HG02938 (cell line): ENCODE measurements at regions not wholly inside any gene's neighbourhood (a gene's known extent, or its start where the extent isn't known, plus 50 kb on each side); places are given as distances from the start of the nearest gene placed in this dataset.

Source experiments
- ATAC-seq: cut with Tn5 transposase; IDR thresholded peaks from one replicate; pipeline ENCODE4 v1.9.1; 2021; ENCODE audit warnings: mild to moderate bottlenecking, moderate library complexity; ENCODE audit not compliant: unreplicated experiment

- ATAC-seq: no peak
These were observed 64.2 kb upstream of the TNRC6C start for GRCh38 chr17:77894126-77894956.

GRCh38 chr17:77897741-77898301, 60.7 kb upstream of the TNRC6C start:
- no peak for ATAC-seq

DNA sequence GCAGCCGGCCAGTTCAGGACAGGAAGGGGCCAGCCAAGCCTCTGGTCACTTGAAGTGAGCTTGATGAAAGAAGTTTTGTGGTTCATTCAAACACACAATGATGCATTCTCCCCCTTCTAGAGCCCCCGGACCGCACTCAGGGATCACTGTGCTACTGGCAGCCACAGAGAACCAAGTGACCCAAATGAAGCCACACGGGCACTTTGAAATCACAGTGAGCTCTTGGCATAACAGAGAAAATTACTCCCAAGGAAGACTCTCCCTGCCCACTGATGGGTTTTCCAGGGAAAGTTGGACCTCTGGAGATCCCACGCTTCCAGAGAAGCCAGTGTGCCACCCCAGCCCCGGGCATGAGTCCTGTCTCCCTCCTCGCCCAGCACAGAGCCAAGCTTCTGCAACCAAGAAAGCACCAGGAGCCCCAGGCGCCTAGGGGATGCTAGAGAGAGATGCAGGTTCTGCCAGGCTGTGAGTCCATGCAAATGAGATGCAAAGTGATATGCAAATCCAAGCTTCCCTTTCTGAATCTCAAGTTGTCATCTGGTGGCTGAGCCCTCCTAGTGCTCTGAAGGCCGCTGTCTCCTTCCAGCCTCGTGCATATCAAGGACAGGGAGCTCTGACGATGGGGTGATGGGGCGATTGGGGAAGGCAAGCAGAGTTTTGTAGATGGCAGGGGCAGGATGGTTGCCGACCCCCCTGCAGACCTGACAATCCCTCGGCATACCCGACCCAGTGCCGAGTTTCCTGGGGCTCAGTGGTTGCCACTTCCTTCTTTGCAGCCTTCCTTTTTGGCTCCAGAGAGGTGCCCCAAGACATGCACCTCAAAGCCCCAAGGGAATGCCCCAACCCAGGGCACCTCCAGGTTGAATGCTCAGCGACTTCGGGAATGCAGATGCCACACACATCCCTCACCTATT, 59.7 kb upstream of the TNRC6C start:
- ATAC-seq: no peak

GRCh38 chr17:77899498-77899897, 59.0 kb upstream of the TNRC6C start:
- no peak for ATAC-seq

- ATAC-seq: no peak
These were observed 57.0 kb upstream of the TNRC6C start for GRCh38 chr17:77901481-77901880.

DNA sequence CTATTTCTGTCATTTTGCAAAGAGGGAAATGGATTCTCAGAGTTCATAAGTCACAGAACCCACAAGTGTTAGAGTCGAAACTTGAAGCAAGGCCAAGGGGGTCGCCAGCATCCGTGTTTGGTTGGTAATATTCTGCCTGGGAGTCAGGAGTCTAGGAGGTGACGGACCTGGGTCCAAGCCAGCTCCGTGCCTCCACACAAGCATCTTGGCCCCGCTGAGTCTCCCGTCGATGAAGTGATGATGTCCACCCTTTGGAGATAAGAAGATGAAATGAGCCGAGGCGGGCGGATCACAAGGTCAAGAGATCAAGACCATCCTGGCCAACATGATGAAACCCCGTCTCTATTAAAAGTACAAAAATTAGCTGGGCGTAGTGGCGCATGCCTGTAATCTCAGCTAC, 53.2 kb upstream of the TNRC6C start:
- ATAC-seq: no peak

- ATAC-seq: no peak
These were observed 52.7 kb upstream of the TNRC6C start for GRCh38 chr17:77905766-77906165.

GRCh38 chr17:77906377-77906871, 52.1 kb upstream of the TNRC6C start:
- no peak for ATAC-seq

- ATAC-seq: no peak
These were observed 50.7 kb upstream of the TNRC6C start for GRCh38 chr17:77907497-77908461.

DNA sequence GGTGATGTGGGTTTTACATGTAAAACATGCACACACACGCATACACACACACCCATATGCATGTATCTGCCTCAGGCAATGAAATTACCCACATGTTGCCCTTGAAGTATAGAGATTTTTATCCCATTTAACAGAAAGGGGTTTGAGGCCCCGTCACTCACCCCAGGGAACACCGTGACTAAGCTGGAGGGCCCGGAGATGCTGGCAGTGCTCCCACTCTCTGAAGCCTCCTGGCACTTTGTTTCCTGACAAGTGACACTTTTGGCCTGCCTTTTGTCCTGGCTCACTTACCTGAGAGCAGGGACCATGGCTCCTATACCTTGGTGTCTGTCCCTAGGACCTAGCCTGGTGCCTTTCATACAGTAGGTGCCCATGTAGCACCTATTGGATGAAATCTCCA, 50.0 kb upstream of the TNRC6C start:
- no peak for ATAC-seq
